KMS-11 (cell line): ENCODE measurements at regions not wholly inside any gene's neighbourhood (a gene's known extent, or its start where the extent isn't known, plus 50 kb on each side); places are given as distances from the start of the nearest gene placed in this dataset.
"Not testable (repeated sequence)": the region's sequence is repeated elsewhere in the genome, so short reads cannot be mapped to it uniquely, and the experiment has no call there.

ENCODE experiments used
- H2AFZ ChIP-seq: fragments of 200-600 bp; sonication (generic); 2 replicates; pipeline ENCODE4 v1.6.1; 2016; ENCODE audit warnings: antibody characterized with exemption, mixed run types, low read depth
- H3K27ac ChIP-seq: fragments of 200-600 bp; sonication (generic); 2 replicates; pipeline ENCODE4 v1.6.1; 2016; ENCODE audit warnings: mild to moderate bottlenecking, mixed run types
- H3K27me3 ChIP-seq: fragments of 200-600 bp; sonication (generic); 2 replicates; pipeline ENCODE4 v1.6.1; 2017; ENCODE audit warnings: mild to moderate bottlenecking, low read depth, mixed run types, moderate library complexity; ENCODE audit not compliant: insufficient read depth
- H3K36me3 ChIP-seq: fragments of 200-600 bp; sonication (generic); 2 replicates; pipeline ENCODE4 v1.6.1; 2017; ENCODE audit warnings: mild to moderate bottlenecking, mixed run types; ENCODE audit not compliant: insufficient read depth
- H3K4me1 ChIP-seq: fragments of 200-600 bp; sonication (generic); 2 replicates; pipeline ENCODE4 v1.6.1; 2016; ENCODE audit warnings: mild to moderate bottlenecking, low read depth, mixed run types; ENCODE audit not compliant: poor library complexity, severe bottlenecking
- H3K4me2 ChIP-seq: fragments of 200-600 bp; sonication (generic); 2 replicates; pipeline ENCODE4 v1.7.0; 2016; ENCODE audit warnings: mild to moderate bottlenecking, mixed run types
- H3K4me3 ChIP-seq: fragments of 200-600 bp; sonication (generic); IDR thresholded peaks from 2 replicates; pipeline ENCODE4 v1.6.1; 2017; ENCODE audit warnings: low read depth, low read length, mixed read lengths; ENCODE audit not compliant: insufficient read depth
- H3K79me2 ChIP-seq: fragments of 200-600 bp; sonication (generic); 2 replicates; pipeline ENCODE4 v1.6.1; 2016; ENCODE audit warnings: low read depth, mixed run types; ENCODE audit not compliant: insufficient read depth
- H3K9ac ChIP-seq: fragments of 200-600 bp; sonication (generic); 2 replicates; pipeline ENCODE4 v1.6.1; 2016; ENCODE audit warnings: mild to moderate bottlenecking, mixed run types
- H4K20me1 ChIP-seq: fragments of 200-600 bp; sonication (generic); 2 replicates; pipeline ENCODE4 v1.6.1; 2016; ENCODE audit warnings: mild to moderate bottlenecking, mixed run types; ENCODE audit not compliant: insufficient read depth
- CTCF ChIP-seq: fragments of 200-600 bp; sonication (generic); conservative IDR thresholded peaks from 2 replicates; pipeline ENCODE4 v1.6.1; 2017; ENCODE audit warnings: low read depth, mild to moderate bottlenecking, antibody characterized with exemption, low read length, moderate library complexity, mixed read lengths

- H3K4me3 ChIP-seq, result no peak overlapping the region
- H3K79me2 ChIP-seq, result no peaks in the 10 kb centered on the region
- no peak overlapping the region for H2AFZ ChIP-seq
- no peak for TF ChIP-seq CTCF
- H3K9ac ChIP-seq, result no peak overlapping the region
- no peak overlapping the region for H3K27ac ChIP-seq
- no peaks in the 10 kb centered on the region for H3K4me1 ChIP-seq
- H3K36me3 ChIP-seq, result no peaks in the 10 kb centered on the region
- H3K27me3 ChIP-seq, result no peaks in the 10 kb centered on the region
- no peak overlapping the region for H3K4me2 ChIP-seq
- H4K20me1 ChIP-seq, result no peaks in the 10 kb centered on the region
These were observed 615.6 kb upstream of the SOX9 start for GRCh38 chr17:71505200-71505599.

GRCh38 chr17:71505981-71506380 is 614.8 kb upstream of the SOX9 start:
- H3K27ac ChIP-seq, result no peak overlapping the region
- no peaks in the 10 kb centered on the region for H4K20me1 ChIP-seq
- H3K4me1 ChIP-seq, result no peaks in the 10 kb centered on the region
- TF ChIP-seq CTCF, result no peak
- H3K9ac ChIP-seq, result no peak overlapping the region
- no peaks in the 10 kb centered on the region for H3K27me3 ChIP-seq
- H2AFZ ChIP-seq, result no peak overlapping the region
- H3K79me2 ChIP-seq, result no peaks in the 10 kb centered on the region
- no peak overlapping the region for H3K4me3 ChIP-seq
- H3K36me3 ChIP-seq, result no peaks in the 10 kb centered on the region
- no peak overlapping the region for H3K4me2 ChIP-seq

GRCh38 chr17:71511266-71511995 is 609.4 kb upstream of the SOX9 start:
- no peak overlapping the region for H3K27ac ChIP-seq
- no peak overlapping the region for H3K4me3 ChIP-seq
- no peak overlapping the region for H2AFZ ChIP-seq
- H3K9ac ChIP-seq, result no peak overlapping the region
- H3K4me1 ChIP-seq, result no peaks in the 10 kb centered on the region
- no peaks in the 10 kb centered on the region for H3K27me3 ChIP-seq
- no peak for TF ChIP-seq CTCF
- H3K36me3 ChIP-seq, result no peaks in the 10 kb centered on the region
- no peak overlapping the region for H3K4me2 ChIP-seq
- no peaks in the 10 kb centered on the region for H3K79me2 ChIP-seq
- no peaks in the 10 kb centered on the region for H4K20me1 ChIP-seq

GRCh38 chr17:71513725-71514124 is 607.1 kb upstream of the SOX9 start:
- not testable (repeated sequence) for H3K27me3 ChIP-seq, H2AFZ ChIP-seq, H4K20me1 ChIP-seq, H3K4me3 ChIP-seq, H3K4me2 ChIP-seq, H3K4me1 ChIP-seq, H3K27ac ChIP-seq, H3K79me2 ChIP-seq, H3K9ac ChIP-seq, H3K36me3 ChIP-seq

- no peak overlapping the region for H3K4me3 ChIP-seq
These were observed 604.7 kb upstream of the SOX9 start for GRCh38 chr17:71516149-71516548.

More at GRCh38 chr17:71516149-71516548, 604.7 kb upstream of the SOX9 start:
- TF ChIP-seq CTCF, result no peak
- no peak overlapping the region for H3K4me2 ChIP-seq
- H3K27ac ChIP-seq, result no peak overlapping the region
- no peaks in the 10 kb centered on the region for H4K20me1 ChIP-seq
- H3K36me3 ChIP-seq, result no peaks in the 10 kb centered on the region
- H2AFZ ChIP-seq, result no peak overlapping the region
- no peaks in the 10 kb centered on the region for H3K27me3 ChIP-seq
- H3K9ac ChIP-seq, result no peak overlapping the region
- H3K4me1 ChIP-seq, result no peaks in the 10 kb centered on the region
- H3K79me2 ChIP-seq, result no peaks in the 10 kb centered on the region
